ENCODE measurements at regions not wholly inside any gene's neighbourhood (a gene's known extent, or its start where the extent isn't known, plus 50 kb on each side); places are given as distances from the start of the nearest gene placed in this dataset.

DNA sequence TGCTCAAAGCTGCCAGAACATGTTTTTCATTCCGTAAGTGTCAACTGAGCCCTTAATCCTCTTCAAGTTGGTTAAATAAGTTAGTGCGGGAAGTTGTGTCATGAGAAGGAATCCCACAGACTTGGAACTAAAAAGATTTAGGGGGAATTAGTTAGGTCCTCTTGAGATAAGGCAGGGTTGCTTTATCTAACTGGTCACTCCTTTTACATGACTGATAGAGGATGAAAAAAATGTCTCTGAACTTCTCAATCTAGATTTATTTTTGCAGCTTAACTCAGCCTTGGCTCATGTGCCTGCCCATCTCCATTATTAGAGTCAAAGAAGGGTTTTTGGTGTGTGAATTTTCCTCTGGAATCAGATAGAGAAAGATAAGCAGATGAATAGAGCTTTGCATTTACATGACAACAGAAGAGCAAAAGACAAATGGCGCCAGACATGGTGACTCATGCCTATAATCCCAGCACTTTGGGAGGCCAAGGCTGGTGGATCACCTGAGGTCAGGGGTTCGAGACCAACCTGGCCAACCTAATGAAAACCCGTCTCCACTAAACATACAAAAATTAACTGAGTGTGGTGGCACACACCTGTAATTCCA lies 882.9 kb downstream of the RPA4 start:
- no peak for TF ChIP-seq EZH2phosphoT487 (IDR thresholded peaks at IDR 0.05; ENCODE audit: low read depth)
- TF ChIP-seq, protein P1, sequence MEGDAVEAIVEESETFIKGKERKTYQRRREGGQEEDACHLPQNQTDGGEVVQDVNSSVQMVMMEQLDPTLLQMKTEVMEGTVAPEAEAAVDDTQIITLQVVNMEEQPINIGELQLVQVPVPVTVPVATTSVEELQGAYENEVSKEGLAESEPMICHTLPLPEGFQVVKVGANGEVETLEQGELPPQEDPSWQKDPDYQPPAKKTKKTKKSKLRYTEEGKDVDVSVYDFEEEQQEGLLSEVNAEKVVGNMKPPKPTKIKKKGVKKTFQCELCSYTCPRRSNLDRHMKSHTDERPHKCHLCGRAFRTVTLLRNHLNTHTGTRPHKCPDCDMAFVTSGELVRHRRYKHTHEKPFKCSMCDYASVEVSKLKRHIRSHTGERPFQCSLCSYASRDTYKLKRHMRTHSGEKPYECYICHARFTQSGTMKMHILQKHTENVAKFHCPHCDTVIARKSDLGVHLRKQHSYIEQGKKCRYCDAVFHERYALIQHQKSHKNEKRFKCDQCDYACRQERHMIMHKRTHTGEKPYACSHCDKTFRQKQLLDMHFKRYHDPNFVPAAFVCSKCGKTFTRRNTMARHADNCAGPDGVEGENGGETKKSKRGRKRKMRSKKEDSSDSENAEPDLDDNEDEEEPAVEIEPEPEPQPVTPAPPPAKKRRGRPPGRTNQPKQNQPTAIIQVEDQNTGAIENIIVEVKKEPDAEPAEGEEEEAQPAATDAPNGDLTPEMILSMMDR (IDR thresholded peaks at IDR 0.05; ENCODE audit: low read depth, low read length): no peak
- H3K27me3 ChIP-seq (ENCODE audit: low read depth, low read length): no peaks in the 10 kb centered on the region
- H3K27ac ChIP-seq (ENCODE audit: low read length): no peak overlapping the region

DNA sequence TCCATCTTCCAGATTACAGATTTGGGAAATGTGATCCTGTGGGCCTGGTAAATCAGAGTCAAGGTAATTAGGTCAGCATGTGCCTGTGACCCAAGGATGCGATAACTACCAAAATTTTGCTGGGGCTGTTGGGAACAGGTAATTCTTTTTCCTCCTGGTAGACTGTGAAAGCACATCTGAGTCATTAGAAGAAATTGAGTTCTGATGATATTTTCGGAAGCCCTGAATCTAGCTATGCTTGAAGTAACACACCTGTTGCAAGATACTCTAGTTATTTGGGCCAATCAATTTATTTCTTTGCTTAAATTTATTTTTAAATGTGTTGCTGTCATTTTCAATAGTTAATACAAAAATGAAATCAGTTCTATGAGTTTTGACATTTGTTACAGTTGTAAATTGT lies 903.6 kb downstream of the RPA4 start:
- Histone ChIP-seq H3K79me2 (ENCODE audit: low read length) (no peaks in the 10 kb centered on the region), H3K4me1 (ENCODE audit: low read length) (peaks cover 19% of the 10 kb centered on the region), H3K36me3 (replicated peaks; ENCODE audit: low read depth, low read length) (no peaks in the 10 kb centered on the region), H4K20me1 (ENCODE audit: insufficient read depth, low read length) (no peaks in the 10 kb centered on the region), H3K4me3 (ENCODE audit: low read length) (no peak overlapping the region), H3K9ac (ENCODE audit: low read length) (no peak overlapping the region), H3K4me2 (ENCODE audit: low read length) (no peak overlapping the region), H3K27ac (ENCODE audit: low read length) (no peak overlapping the region), H3K27me3 (ENCODE audit: low read depth, low read length) (no peaks in the 10 kb centered on the region), H2AFZ (ENCODE audit: low read depth, low read length) (no peak overlapping the region), H3K9me3 (ENCODE audit: insufficient read depth, low read length) (no peaks in the 10 kb centered on the region)
- TF ChIP-seq EZH2phosphoT487 (IDR thresholded peaks at IDR 0.05; ENCODE audit: low read depth): no peak
- TF ChIP-seq, protein P1 (IDR thresholded peaks at IDR 0.05; ENCODE audit: low read depth, low read length): no peak

More for the DNA sequence above, 882.9 kb downstream of the RPA4 start:
- H3K4me2 ChIP-seq (ENCODE audit: low read length): no peak overlapping the region
- H4K20me1 ChIP-seq (ENCODE audit: insufficient read depth, low read length): no peaks in the 10 kb centered on the region
- no peaks in the 10 kb centered on the region for H3K36me3 ChIP-seq (replicated peaks; ENCODE audit: low read depth, low read length)
- no peak overlapping the region for H3K4me3 ChIP-seq (ENCODE audit: low read length)
- H2AFZ ChIP-seq (ENCODE audit: low read depth, low read length): no peak overlapping the region
- H3K9ac ChIP-seq (ENCODE audit: low read length): no peak overlapping the region
- no peaks in the 10 kb centered on the region for H3K9me3 ChIP-seq (ENCODE audit: insufficient read depth, low read length)
- no peaks in the 10 kb centered on the region for H3K79me2 ChIP-seq (ENCODE audit: low read length)
- no peaks in the 10 kb centered on the region for H3K4me1 ChIP-seq (ENCODE audit: low read length)

DNA sequence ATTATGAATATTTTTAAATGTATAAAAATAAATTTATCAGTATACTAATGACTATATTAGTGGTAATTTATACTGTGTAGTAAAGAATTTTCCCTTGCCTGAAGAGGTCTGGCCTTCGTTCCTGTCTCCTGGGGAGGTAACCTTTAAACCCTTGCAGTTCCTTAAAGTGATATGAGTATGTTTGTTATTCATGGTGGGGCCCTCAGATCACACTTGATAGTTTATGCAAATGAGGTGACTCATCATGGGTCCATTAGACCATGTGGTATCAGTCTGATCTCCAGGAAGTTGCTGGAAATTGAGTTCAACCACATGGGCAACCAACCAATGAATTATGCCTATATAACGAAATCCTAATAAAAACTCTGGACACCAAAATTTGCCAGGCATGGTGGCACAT lies 904.1 kb downstream of the RPA4 start:
- Histone ChIP-seq H2AFZ (ENCODE audit: low read depth, low read length) (no peak overlapping the region), H3K4me1 (ENCODE audit: low read length) (peaks cover 19% of the 10 kb centered on the region), H3K27me3 (ENCODE audit: low read depth, low read length) (no peaks in the 10 kb centered on the region), H3K9me3 (ENCODE audit: insufficient read depth, low read length) (no peaks in the 10 kb centered on the region), H3K4me3 (ENCODE audit: low read length) (no peak overlapping the region), H3K9ac (ENCODE audit: low read length) (no peak overlapping the region), H3K4me2 (ENCODE audit: low read length) (no peak overlapping the region), H3K36me3 (replicated peaks; ENCODE audit: low read depth, low read length) (no peaks in the 10 kb centered on the region), H3K79me2 (ENCODE audit: low read length) (no peaks in the 10 kb centered on the region), H3K27ac (ENCODE audit: low read length) (no peak overlapping the region), H4K20me1 (ENCODE audit: insufficient read depth, low read length) (no peaks in the 10 kb centered on the region)
- TF ChIP-seq, protein P1 (IDR thresholded peaks at IDR 0.05; ENCODE audit: low read depth, low read length): no peak
- TF ChIP-seq EZH2phosphoT487 (IDR thresholded peaks at IDR 0.05; ENCODE audit: low read depth): no peak

DNA sequence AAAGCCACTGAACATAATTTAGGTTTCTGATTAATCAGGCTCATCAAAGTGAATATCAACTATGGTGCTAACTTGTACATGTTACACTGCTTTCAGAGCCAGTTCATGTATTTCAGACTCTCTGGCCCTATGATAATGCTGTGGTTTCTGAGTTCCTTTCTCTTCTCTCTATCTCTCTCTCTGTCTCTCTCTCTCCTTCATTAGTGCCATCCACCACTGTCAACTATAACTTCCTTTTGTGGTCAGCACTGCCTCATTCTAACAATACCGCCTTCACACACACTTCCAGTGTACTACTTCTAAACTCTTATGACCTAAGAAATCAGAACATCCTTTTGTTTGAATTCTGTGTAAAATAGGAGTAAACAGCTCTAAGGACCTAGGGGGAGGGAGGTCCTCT lies 907.1 kb downstream of the RPA4 start:
- H3K4me2 ChIP-seq (ENCODE audit: low read length): no peak overlapping the region
- no peaks in the 10 kb centered on the region for H3K9me3 ChIP-seq (ENCODE audit: insufficient read depth, low read length)
- no peak overlapping the region for H3K4me3 ChIP-seq (ENCODE audit: low read length)
- TF ChIP-seq, protein P1 (IDR thresholded peaks at IDR 0.05; ENCODE audit: low read depth, low read length): no peak
- TF ChIP-seq EZH2phosphoT487 (IDR thresholded peaks at IDR 0.05; ENCODE audit: low read depth): no peak
- H3K4me1 ChIP-seq (ENCODE audit: low read length): peaks cover 19% of the 10 kb centered on the region
- H2AFZ ChIP-seq (ENCODE audit: low read depth, low read length): no peak overlapping the region
- H3K9ac ChIP-seq (ENCODE audit: low read length): no peak overlapping the region
- no peak overlapping the region for H3K27ac ChIP-seq (ENCODE audit: low read length)
- no peaks in the 10 kb centered on the region for H4K20me1 ChIP-seq (ENCODE audit: insufficient read depth, low read length)
- no peaks in the 10 kb centered on the region for H3K79me2 ChIP-seq (ENCODE audit: low read length)
- H3K36me3 ChIP-seq (replicated peaks; ENCODE audit: low read depth, low read length): no peaks in the 10 kb centered on the region
- no peaks in the 10 kb centered on the region for H3K27me3 ChIP-seq (ENCODE audit: low read depth, low read length)

Measured in OCI-LY3 (cell line).